ENCODE measurements at regions not wholly inside any gene's neighbourhood (a gene's known extent, or its start where the extent isn't known, plus 50 kb on each side); places are given as distances from the start of the nearest gene placed in this dataset.
"Not testable (repeated sequence)": the region's sequence is repeated elsewhere in the genome, so short reads cannot be mapped to it uniquely, and the experiment has no call there.

GRCh38 chr2:212913640-212914306 lies 237.6 kb downstream of the IKZF2 start:
- DNase-seq (ENCODE audit: low read depth in 2 of 3, low spot score in 2 of 3) = no peak

GRCh38 chr2:212912445-212913103 lies 238.8 kb downstream of the IKZF2 start:
- DNase-seq (ENCODE audit: low read depth in 2 of 3, low spot score in 2 of 3) = no peak

GRCh38 chr2:212911011-212911410 lies 240.4 kb downstream of the IKZF2 start:
- DNase-seq (ENCODE audit: low read depth in 2 of 3, low spot score in 2 of 3) = no peak

DNA sequence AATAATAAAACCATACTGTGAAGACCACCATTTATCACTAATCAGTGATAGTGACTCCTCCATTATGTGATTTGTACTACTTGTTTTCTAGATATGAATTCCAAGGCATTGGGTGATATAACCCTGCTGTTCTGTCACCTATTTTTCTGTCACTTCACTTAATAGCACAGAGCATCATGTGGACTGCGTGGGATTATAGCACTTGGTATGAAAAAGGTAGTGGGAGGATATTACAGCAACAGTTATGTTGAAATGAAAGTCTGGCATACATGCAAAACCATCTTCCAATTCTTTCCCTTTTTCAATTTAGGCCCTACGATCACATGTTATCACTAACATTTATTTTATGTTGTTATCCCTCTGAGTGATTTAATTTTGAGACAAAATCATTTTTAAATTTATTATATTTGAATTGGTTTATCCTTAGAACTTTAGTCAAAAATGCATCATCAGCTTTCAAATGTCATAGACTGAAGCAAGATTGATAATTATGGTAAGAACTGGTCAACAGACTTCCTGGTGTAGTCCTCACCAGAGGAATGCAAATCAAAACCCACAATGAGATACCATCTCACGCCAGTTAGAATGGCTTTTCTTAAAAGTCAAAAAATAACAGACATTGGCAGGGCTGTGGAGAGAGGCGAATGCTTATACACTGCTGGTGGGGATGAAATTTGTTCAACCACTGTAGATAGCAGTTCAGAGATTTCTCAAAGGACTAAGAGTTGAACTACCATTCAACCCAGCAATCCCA lies 242.6 kb downstream of the IKZF2 start:
- no peak for DNase-seq (ENCODE audit: low read depth in 2 of 3, low spot score in 2 of 3)

- no peak for DNase-seq (ENCODE audit: low read depth in 2 of 3, low spot score in 2 of 3)
Measured at GRCh38 chr2:212908031-212908430, 243.4 kb downstream of the IKZF2 start.

DNA sequence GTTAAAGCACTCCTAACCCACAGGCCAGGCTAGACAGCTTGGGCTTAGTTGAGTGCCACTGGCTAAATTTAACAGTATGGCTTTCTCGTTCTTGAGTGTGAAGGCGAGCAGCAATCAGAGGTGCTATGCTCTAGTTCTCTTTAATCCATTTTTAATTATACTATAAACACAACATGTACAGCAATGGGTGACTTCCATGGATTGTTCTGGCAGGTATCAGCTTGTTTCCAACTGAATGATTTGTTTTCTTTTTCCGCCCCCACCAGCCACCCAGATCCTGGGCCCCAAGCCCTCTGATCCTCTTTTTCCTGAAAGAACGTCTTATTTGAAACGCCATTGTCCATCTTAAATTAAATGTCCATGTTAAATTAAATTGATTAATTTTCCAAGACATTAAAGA lies 244.8 kb downstream of the IKZF2 start:
- no peak for DNase-seq (ENCODE audit: low read depth in 2 of 3, low spot score in 2 of 3)

- no peak for DNase-seq (ENCODE audit: low read depth in 2 of 3, low spot score in 2 of 3)
Measured at GRCh38 chr2:212905640-212906201, 245.7 kb downstream of the IKZF2 start.

DNA sequence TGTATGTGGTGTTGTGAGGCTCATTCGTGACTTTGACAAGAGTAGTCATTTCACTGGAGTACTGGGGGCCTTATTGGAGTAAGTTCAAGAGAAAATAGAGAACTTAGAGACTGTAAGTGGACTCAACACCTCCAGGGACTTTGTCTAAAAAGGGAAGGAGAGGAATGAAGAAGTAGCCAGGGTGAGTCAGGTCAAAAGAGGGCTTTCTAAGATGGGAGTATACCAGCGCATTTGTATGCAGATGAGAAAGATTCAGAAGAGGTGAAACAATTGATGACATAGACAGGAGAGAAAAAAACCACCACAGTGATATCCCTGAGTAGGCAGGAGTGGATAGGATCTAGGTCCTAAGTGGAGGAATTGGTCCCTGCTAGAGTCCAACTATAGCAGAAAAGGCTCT lies 246.8 kb downstream of the IKZF2 start:
- no peak for DNase-seq (ENCODE audit: low read depth in 2 of 3, low spot score in 2 of 3)

DNA sequence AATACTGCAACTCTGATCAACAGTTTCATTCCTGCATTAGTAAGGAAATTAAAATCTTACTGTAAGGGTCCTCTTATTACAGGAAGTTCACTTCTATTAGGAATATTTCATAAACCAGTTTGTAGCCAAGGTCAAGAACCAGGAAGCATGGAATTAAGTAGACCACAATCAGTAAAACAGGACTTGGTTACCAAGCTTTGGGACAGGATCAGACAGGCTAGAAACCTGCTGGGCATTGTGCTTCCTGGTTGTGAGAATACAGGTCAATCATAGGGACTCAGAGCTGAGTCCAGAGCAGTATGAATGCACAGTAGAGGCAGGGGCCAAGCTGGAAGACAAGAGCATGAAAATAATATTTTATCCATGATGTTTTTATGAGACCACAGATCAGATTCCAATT lies 248.0 kb downstream of the IKZF2 start:
- DNase-seq (ENCODE audit: low read depth in 2 of 3, low spot score in 2 of 3) = no peak

DNA sequence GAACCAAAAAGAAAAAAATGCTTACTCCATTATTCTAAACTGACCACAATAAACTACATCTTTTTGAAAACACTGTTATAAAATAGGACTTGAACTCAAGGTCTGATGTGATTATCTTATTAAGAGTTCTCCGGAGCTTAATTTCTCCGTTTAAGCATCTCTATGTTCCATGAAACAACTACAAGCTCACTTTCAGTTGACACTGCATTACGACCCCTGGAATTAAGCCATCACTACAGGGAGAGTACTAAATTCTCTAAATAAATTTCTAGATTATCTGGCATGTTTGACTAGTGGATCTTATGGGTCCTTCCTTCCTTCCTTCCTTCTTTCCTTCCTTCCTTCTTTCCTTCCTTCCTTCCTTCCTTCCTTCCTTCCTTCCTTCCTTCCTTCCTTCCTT lies 249.0 kb downstream of the IKZF2 start:
- no peak for DNase-seq (ENCODE audit: low read depth in 2 of 3, low spot score in 2 of 3)

DNA sequence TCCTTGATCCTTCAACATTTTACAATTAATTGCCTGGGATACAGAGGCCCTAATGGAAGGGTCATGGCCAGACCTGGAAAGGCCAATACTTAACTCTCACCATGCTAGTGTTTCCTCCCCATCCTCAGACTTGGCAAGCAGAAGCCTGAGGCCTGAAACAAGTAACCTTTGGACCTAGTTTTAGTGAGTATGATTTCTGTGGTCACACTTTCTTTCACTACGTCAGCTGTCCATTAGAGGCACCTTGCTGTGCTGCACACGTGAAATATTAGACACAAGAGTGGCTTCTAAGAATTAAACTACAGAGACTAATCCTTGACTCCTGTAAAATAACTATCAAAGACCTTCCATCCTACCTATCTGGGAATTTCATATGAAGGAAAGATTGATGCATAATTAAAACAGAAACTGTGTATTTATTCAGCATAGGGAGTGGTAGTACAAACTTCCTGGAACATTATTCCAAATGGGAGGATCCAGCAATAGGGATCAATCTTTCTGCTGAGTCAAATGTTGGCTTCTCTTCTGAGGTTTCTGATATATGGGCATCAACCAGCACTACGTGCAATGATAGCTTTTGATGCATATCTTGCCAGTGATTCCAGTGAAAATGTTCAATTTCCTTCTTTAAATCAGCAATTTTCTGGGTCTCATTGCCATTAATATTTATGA lies 249.7 kb downstream of the IKZF2 start:
- no peak for DNase-seq (ENCODE audit: low read depth in 2 of 3, low spot score in 2 of 3)

GRCh38 chr2:212900715-212901114 lies 250.7 kb downstream of the IKZF2 start:
- no peak for DNase-seq (ENCODE audit: low read depth in 2 of 3, low spot score in 2 of 3)

GRCh38 chr2:212898011-212898410 lies 253.4 kb downstream of the IKZF2 start:
- DNase-seq (ENCODE audit: low read depth in 2 of 3, low spot score in 2 of 3) = no peak

GRCh38 chr2:212897296-212897695 lies 254.1 kb downstream of the IKZF2 start:
- no peak for DNase-seq (ENCODE audit: low read depth in 2 of 3, low spot score in 2 of 3)

GRCh38 chr2:212894026-212894425 lies 257.4 kb downstream of the IKZF2 start:
- DNase-seq (ENCODE audit: low read depth in 2 of 3, low spot score in 2 of 3) = no peak

DNA sequence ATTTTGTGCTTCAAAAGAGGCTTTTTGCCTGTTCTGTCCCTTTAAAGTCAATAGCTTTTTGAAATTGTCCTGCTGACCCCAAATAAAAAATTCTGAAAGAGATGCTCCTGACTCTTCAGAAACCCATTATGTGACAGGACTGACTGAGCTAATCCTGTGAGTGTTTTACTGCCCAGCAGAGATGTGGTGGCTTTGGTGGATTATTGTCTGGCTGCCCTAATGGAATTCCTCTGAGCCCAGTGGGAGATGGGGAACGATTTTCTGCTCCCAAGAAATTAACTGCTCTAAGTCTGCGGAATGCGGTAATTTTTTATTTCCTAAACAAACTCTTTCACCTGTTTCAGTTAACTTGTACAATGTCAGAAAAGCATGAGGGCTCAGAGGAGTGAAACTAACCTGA lies 258.2 kb downstream of the IKZF2 start:
- no peak for DNase-seq (ENCODE audit: low read depth in 2 of 3, low spot score in 2 of 3)

GRCh38 chr2:212892193-212892592 lies 259.2 kb downstream of the IKZF2 start:
- DNase-seq (ENCODE audit: low read depth in 2 of 3, low spot score in 2 of 3) = no peak

DNA sequence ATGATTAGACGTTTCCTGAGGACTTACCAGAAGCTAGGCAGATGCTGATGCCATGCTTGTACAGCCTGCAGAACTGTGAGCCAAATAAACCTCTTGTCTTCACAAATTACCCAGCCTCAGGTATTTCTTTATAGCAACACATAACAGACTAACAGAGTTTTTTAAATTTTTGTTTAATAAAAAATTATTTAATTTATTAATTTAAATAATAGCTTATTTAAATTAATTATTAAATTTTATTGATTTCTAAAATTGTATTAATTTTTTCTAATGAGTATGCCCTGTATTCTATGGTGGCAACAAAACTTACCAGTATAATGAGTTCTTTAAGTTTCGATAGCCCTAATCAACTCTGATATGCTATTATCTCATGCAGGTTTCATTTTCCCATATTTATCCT lies 259.8 kb downstream of the IKZF2 start:
- no peak for DNase-seq (ENCODE audit: low read depth in 2 of 3, low spot score in 2 of 3)

DNA sequence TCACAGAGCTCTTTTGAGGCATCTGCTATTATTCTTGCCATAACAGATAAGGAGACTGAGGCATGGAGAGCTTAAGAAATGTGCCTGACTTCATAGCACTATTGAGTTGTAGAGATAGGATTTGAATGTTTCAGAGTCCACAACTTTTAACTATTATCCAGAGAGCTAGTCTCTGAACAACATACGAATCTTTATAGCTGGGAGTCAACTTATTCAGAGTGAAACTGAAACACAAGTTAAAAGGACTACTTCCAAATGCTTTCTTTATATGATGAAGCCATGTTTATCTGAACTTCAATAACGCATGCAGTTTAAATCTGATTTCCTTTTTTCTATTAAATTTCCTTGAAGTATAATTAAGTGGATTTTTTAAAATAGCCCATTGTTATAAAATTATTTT lies 268.8 kb downstream of the IKZF2 start:
- DNase-seq (ENCODE audit: low read depth in 2 of 3, low spot score in 2 of 3) = no peak

GRCh38 chr2:212876556-212876955 lies 274.9 kb downstream of the IKZF2 start:
- DNase-seq (ENCODE audit: low read depth in 2 of 3, low spot score in 2 of 3) = not testable (repeated sequence)

DNA sequence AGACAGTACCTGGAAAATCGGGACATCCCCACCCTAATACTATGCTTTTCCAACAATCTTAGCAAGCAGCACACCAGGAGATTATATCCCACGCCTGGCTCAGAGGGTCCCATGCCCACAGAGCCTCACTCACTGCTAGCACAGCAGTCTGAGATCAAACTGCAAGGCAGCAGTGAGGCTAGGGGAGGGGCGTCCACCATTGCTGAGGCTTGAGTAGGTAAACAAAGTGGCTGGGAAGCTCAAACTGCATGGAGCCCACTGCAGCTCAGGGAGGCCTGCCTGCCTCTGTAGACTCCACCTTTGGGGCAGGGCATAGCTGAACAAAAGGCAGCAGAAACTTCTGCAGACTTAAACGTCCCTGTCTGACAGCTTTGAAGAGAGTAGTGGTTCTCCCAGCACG lies 275.5 kb downstream of the IKZF2 start:
- not testable (repeated sequence) for DNase-seq (ENCODE audit: low read depth in 2 of 3, low spot score in 2 of 3)

Measured in activated CD8-positive, alpha-beta memory T cell treated with anti-CD3 and anti-CD28 coated beads for 48 hours (primary cell).